ENCODE measurements at regions not wholly inside any gene's neighbourhood (a gene's known extent, or its start where the extent isn't known, plus 50 kb on each side); places are given as distances from the start of the nearest gene placed in this dataset.

GRCh38 chr5:71843111-71843510 lies 124.0 kb downstream of the CARTPT start:
- TF ChIP-seq RCOR1 (IDR thresholded peaks at IDR 0.05; ENCODE audit: insufficient replicate concordance, low read length) (no peak), CTCF (conservative IDR thresholded peaks at IDR 0.05; ENCODE audit: low read depth, low read length) (no peak), RAD21 (IDR thresholded peaks at IDR 0.05; ENCODE audit: low read length) (no peak), POLR2A (IDR thresholded peaks at IDR 0.05; ENCODE audit: low read depth, low read length) (no peak), MXI1 (IDR thresholded peaks at IDR 0.05; ENCODE audit: borderline replicate concordance, low read depth, low read length) (no peak), ELK1 (IDR thresholded peaks at IDR 0.05; ENCODE audit: borderline replicate concordance, low read depth, low read length) (no peak), FOS (IDR thresholded peaks at IDR 0.05; ENCODE audit: low read depth, low read length) (no peak), USF2 (IDR thresholded peaks at IDR 0.05; ENCODE audit: low read depth, low read length) (no peak), CEBPB (IDR thresholded peaks at IDR 0.05; ENCODE audit: low read depth, low read length) (no peak), RFX5 (IDR thresholded peaks at IDR 0.05; ENCODE audit: low read depth, low read length) (no peak), SMC3 (IDR thresholded peaks at IDR 0.05; ENCODE audit: low read depth, low read length) (no peak)

All from IMR-90 (cell line).